GM19452 (cell line): ENCODE measurements at regions not wholly inside any gene's neighbourhood (a gene's known extent, or its start where the extent isn't known, plus 50 kb on each side); places are given as distances from the start of the nearest gene placed in this dataset.

Experiments
- ATAC-seq: cut with Tn5 transposase; IDR thresholded peaks from one replicate; pipeline ENCODE4 v1.9.1; 2021; ENCODE audit not compliant: unreplicated experiment

- ATAC-seq = no peak
Measured at GRCh38 chr15:98381446-98381845, 266.9 kb upstream of the IGF1R start.

DNA sequence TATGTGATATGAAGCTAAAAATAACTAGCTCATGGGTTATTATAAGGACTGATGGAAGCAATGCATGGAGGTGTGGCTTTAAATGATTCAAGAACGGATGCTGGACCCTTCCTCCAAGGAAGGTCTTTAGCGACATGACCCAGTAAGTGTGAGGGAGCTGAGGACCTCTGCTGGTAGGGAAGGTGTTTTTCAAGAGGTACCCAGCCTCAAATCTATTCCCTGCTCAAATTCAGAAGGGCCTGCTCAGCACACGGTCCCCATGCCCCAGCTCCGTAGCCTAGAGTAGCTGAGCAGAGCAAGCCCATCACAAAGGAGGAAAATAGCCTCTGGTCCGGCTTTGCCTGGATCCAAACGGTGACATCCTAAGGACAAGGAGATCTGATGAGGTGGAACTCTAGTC, 266.2 kb upstream of the IGF1R start:
- ATAC-seq = no peak

DNA sequence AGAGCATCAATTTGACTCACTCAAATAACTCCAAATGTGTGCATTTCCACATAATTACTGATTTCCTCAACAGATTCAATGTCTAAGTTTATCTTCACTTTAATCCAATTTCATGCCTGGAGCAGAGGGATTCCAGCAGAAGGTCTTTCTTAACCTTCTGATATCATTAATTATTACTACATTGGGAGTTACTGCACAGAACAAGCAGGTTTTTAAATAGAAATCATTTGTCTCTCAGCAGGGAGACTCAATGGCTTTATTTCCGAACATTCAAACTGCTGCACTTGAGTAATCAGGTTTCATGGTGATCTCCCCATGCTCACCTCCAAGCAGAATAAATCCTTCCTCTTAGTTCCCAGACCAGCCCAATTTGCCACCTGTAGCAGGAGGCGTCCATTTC, 264.8 kb upstream of the IGF1R start:
- ATAC-seq = no peak

- ATAC-seq = no peak
Measured at GRCh38 chr15:98384328-98385029, 263.9 kb upstream of the IGF1R start.

- no peak for ATAC-seq
Measured at GRCh38 chr15:98385752-98386381, 262.5 kb upstream of the IGF1R start.

DNA sequence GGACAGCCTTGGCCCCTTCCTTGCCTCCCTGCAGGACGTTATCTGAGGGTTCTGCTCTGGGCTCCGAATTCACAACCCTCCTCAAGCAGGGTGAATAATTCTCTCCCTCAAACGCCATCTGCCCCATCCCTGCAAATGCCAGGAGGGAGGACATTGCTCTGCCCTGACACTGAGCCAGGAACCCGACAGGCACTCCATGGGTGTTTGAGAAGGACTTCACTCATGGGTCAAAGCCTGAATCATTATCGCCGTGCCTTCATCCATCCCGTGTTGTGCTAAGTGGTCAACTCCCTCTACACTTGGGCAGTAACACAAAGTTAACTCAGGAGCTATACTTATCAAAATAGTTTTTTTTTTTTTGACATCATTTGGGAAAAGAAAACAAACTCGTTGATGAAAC, 261.8 kb upstream of the IGF1R start:
- no peak for ATAC-seq

DNA sequence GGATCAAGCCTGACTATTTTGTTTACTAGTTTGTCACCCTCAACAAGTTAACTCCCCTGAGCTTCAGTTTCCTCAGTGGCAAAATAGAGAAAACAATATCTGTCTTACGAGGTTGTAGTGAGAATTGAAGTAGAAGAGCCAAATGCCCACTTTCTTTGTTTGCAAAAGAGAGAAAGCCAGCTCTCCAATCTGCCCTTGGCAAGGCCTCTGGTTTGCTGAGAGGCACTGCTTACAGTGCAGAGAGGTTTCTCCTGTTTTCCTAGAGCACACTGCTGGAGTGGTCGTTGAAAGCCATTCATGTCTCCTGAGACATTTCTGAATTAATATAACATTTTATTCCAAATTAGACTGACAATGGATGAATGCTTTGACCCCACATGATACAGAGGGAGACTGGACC, 260.5 kb upstream of the IGF1R start:
- ATAC-seq = no peak

DNA sequence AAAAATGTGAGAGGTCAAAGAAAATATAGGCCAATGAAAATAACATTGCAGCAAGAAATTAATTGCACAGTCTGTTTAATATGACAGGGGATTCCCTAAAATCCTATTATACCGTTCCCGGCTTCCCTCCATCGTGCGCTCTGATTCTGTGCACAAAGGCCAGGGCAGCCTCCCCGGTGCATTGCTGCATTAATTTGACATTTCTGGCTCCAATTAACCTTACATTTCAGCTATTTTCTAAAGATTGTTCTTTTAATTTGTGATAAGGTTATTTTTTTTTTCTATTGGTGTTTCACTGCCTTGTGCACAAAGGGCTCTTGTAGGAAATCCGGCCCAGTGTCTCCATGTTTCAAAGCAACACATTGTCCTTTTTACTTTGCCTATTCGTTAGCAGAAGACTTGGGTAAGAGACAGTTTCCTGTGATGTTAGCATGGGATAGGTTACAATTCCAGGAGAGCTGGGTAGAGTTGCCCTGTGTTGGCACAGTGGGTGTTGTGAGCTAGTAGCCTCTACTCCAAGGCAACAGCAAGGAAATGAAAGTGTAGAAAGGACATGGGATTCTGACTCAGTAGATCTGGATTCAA, 257.3 kb upstream of the IGF1R start:
- no peak for ATAC-seq

DNA sequence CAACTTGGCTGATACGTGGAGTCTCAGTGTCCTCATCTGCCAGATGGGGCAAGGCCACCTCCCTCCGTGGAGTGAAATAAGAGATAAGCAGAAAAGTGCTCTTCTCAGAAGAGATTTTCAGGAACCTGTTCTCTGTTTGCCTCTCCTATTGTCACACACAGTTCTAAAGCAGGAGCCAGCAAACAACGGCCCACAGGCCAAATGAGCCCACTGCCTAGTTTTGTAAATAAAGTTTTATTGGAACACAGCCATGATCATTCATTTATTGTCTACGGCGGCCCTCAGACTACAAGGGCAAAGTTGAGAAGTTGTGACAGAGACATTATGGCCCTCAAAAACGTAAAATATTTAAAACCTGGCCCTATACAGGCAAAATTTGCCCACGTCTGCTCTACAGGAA, 256.8 kb upstream of the IGF1R start:
- no peak for ATAC-seq

GRCh38 chr15:98393471-98393870, 254.9 kb upstream of the IGF1R start:
- ATAC-seq = no peak

DNA sequence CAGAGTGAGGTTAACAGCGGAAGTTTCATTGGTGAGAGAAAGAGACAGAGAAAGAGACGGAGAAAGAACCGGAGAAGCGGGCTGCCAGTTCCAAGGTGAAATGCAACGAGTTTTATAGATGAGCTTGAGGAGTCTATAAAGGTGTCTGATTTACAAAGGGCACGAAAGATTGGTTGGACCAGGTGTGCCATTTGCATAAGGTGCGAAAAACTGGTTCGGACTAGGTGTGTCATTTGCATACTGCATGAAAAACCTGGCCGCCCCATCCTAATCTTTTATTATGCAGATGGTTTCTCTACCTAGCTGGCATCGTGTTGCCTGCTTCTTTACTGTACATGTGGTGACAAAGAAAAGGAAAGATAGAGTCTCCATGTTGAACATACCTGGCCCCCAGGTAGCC, 253.8 kb upstream of the IGF1R start:
- no peak for ATAC-seq

DNA sequence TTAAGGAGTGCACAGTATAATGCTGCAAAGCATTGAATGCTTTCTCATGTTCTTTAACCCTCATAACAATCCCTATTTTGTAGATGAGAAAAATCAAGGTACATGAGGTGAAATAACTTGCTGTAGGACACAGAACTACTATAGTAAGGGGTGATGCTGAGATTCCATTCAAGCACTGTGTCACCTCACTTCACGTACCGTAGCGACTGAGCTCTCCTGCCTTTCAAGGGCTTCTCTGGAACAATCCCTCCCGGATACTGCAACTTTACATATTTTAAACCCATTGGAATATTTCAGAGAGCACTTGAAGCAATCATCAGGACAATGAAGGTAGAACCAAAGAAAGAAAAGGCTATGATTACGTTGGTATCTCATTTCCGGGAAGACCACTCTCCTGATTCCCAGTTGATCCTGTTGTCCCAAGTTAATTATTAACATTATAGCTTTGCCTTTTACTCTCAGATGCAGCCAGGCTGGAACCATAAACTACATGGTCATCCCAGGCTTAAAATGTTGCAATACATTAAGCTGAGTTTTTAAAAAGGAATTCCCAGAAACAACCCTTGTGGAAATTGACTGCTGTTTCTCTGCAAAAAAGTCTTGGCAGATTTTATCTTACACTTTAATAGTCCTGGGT, 252.2 kb upstream of the IGF1R start:
- ATAC-seq = no peak

- ATAC-seq = no peak
Measured at GRCh38 chr15:98397419-98397818, 250.9 kb upstream of the IGF1R start.

DNA sequence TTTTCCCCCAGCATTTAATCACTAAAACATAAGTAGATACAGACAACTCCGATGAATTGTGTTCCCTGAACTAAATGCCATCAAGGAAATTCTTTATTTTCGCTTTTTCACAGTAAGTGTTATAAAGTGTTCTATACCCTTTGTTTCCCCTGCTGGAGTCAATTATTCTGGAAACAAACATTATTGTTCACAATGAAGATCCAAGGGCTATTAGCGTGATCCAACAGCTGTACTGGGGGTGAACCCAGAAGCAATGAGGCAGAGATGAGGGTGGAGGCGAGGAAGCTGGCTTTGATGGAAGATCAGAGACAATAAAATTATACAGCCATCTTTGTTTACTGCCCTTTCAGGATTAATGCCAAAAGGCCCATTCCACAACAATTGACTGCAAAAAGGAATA, 250.3 kb upstream of the IGF1R start:
- no peak for ATAC-seq

DNA sequence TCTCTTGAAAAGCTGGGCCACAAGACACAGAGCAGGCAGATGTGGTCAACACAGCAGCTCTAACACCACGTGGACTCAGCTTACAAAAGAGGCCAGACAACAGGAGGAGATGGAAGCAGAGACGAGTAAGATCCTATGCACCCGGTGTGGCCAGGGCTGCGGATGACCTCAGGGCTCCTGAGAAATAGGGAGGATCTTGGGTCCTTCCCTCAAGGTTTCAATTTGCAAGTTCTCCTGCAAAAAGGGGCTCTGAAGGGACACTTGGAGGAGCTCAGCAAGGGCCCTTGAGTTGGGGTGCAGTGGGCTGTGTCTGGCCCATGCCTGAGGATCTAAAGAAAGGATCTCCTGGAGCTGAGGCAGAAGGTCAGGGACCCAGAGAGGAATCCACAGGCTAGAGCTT, 249.5 kb upstream of the IGF1R start:
- no peak for ATAC-seq

DNA sequence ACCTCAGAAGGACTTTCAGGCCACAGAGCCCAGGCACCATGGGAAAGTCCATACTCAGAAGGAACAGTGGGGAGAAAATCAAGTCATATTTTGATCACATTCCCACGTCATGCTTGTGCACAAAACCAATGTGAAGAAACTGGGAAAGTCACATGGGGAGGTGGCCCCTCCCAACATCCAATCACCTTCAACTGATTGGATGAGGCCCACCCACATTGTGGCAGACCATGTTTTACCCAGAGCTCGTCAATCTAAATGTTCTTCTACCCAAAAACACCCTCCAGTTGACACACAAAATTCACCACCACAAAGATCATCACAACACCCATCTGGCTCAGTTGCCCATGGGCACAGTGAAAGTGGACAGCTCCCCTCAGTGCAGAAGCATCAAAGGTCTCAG, 248.2 kb upstream of the IGF1R start:
- ATAC-seq = no peak

- no peak for ATAC-seq
Measured at GRCh38 chr15:98401029-98401428, 247.3 kb upstream of the IGF1R start.

- no peak for ATAC-seq
Measured at GRCh38 chr15:98402486-98402885, 245.9 kb upstream of the IGF1R start.

GRCh38 chr15:98403169-98403568, 245.2 kb upstream of the IGF1R start:
- no peak for ATAC-seq

DNA sequence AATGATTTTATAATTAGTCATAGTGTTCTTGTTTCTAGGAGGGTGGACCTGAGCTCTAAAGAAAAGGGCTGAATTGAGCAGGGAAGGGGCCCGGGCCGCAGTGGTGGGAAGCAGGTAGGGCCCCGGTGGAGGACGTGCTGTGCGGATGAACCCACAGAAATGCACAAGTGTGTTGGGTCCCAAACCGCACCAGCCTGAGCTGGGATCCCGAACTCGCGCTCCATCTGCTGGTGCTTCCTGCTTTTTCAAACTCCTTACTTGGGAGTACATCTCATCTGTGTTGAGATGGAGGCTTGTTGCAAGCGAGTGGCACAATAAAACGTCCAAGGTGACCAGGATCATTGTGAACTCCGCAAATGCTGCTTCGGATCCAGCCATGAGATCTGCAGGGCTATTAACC, 244.8 kb upstream of the IGF1R start:
- no peak for ATAC-seq

- ATAC-seq = no peak
Measured at GRCh38 chr15:98405013-98405412, 243.3 kb upstream of the IGF1R start.

DNA sequence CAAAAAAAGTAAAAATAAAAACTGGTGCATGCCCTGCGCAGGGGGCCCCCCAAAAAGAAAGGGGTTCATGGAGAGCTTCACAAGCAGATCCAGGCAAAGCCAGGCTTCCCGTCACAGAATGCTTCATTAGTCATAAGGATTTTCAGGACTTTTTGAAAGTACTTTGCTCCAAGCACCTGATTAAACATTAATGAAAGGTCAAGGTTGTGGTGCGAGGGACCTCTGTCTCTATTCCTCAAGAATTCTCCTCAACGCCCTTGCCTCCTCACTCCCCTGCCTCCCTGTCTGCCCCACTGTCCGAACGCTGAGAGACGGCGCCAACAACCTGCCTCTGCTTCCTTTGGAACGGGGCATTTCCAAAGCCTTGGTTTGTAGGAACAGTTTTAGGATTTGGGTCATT, 240.1 kb upstream of the IGF1R start:
- ATAC-seq = no peak
